Smooth muscle cell (in vitro differentiated cells): ENCODE measurements at regions not wholly inside any gene's neighbourhood (a gene's known extent, or its start where the extent isn't known, plus 50 kb on each side); places are given as distances from the start of the nearest gene placed in this dataset.

Source experiments
- DNase-seq: peaks from one replicate; lab custom pipeline; 2025; ENCODE audit not compliant: unreplicated experiment; lab: John Stamatoyannopoulos, UW
- H2AFZ ChIP-seq: fragments of 200-600 bp; sonication (generic); 2 replicates; pipeline ENCODE4 v1.6.0; 2016; ENCODE audit warnings: antibody characterized with exemption, low read depth, mild to moderate bottlenecking
- H3F3A ChIP-seq: fragments of 200-600 bp; sonication (generic); 2 replicates; pipeline ENCODE4 v1.6.0; 2017; ENCODE audit warnings: antibody characterized with exemption, low read depth
- H3K27ac ChIP-seq: fragments of 200-600 bp; sonication (generic); 2 replicates; pipeline ENCODE4 v1.5.1; 2016; ENCODE audit warnings: low read depth, mild to moderate bottlenecking
- H3K27me3 ChIP-seq: fragments of 200-600 bp; sonication (generic); 2 replicates; pipeline ENCODE4 v1.6.1; 2016; ENCODE audit warnings: low read depth, mild to moderate bottlenecking
- H3K36me3 ChIP-seq: fragments of 200-600 bp; sonication (generic); 2 replicates; pipeline ENCODE4 v1.5.1; 2016; ENCODE audit warnings: low read depth
- H3K4me1 ChIP-seq: fragments of 200-600 bp; sonication (generic); 2 replicates; pipeline ENCODE4 v1.5.1; 2016; ENCODE audit warnings: low read depth
- H3K4me2 ChIP-seq: fragments of 200-600 bp; sonication (generic); 2 replicates; pipeline ENCODE4 v1.6.0; 2016; ENCODE audit warnings: mild to moderate bottlenecking
- H3K4me3 ChIP-seq: fragments of 200-600 bp; sonication (generic); 2 replicates; pipeline ENCODE4 v1.5.1; 2016; ENCODE audit warnings: mild to moderate bottlenecking
- H3K79me2 ChIP-seq: fragments of 200-600 bp; sonication (generic); 2 replicates; pipeline ENCODE4 v1.6.0; 2016; ENCODE audit warnings: low read depth, mild to moderate bottlenecking
- H3K9ac ChIP-seq: fragments of 200-600 bp; sonication (generic); 2 replicates; pipeline ENCODE4 v1.6.0; 2016; ENCODE audit warnings: low read depth
- H3K9me3 ChIP-seq: fragments of 200-600 bp; sonication (generic); replicated peaks from 2 replicates; pipeline ENCODE4 v1.5.1; 2016; ENCODE audit warnings: low read depth
- H4K20me1 ChIP-seq: fragments of 200-600 bp; sonication (generic); 2 replicates; pipeline ENCODE4 v1.6.0; 2016; ENCODE audit warnings: low read depth
- CTCF ChIP-seq: fragments of 200-600 bp; sonication (generic); IDR thresholded peaks from 2 replicates; pipeline ENCODE4 v1.5.1; 2017; ENCODE audit warnings: borderline replicate concordance, mild to moderate bottlenecking, antibody characterized with exemption; ENCODE audit not compliant: insufficient read depth, poor library complexity, severe bottlenecking
- WGBS: methylation state at CpG from one replicate; pipeline ENCODE4 v1.1.7; 2016; ENCODE audit warnings: low lambda C conversion rate; 5-methylcytosine and 5-hydroxymethylcytosine counted together

- Histone ChIP-seq H3K4me3 (no peak overlapping the region), H3K36me3 (no peaks in the 10 kb centered on the region), H3K27ac (no peak overlapping the region), H3F3A (peaks cover 19% of the 10 kb centered on the region), H4K20me1 (no peaks in the 10 kb centered on the region), H3K9ac (no peak overlapping the region), H2AFZ (no peak overlapping the region), H3K27me3 (no peaks in the 10 kb centered on the region), H3K9me3 (no peaks in the 10 kb centered on the region), H3K4me1 (peaks cover 18% of the 10 kb centered on the region), H3K4me2 (no peak overlapping the region), H3K79me2 (no peaks in the 10 kb centered on the region)
- no peak for TF ChIP-seq CTCF
- WGBS, result 94% methylated on average over 9 of the region's 9 CpGs
- no peak for DNase-seq
Measured at GRCh38 chr3:194874783-194875182, 189.1 kb downstream of the FAM43A start.

GRCh38 chr3:194875581-194876402, 190.1 kb downstream of the FAM43A start:
- Histone ChIP-seq H3K27me3 (no peaks in the 10 kb centered on the region), H3K9me3 (no peaks in the 10 kb centered on the region), H3K4me3 (no peak overlapping the region), H3K4me1 (peaks cover 21% of the 10 kb centered on the region), H2AFZ (no peak overlapping the region), H3K27ac (no peak overlapping the region), H3K79me2 (no peaks in the 10 kb centered on the region), H3K9ac (no peak overlapping the region), H3F3A (peaks cover 19% of the 10 kb centered on the region), H4K20me1 (no peaks in the 10 kb centered on the region), H3K36me3 (no peaks in the 10 kb centered on the region), H3K4me2 (no peak overlapping the region)
- no peak for TF ChIP-seq CTCF
- 91% methylated on average over 20 of the region's 20 CpGs for WGBS
- DNase-seq, result no peak

GRCh38 chr3:194876403-194877095, 190.9 kb downstream of the FAM43A start:
- no peak overlapping the region for H3K9ac ChIP-seq
- no peak for TF ChIP-seq CTCF
- no peak for DNase-seq
- peaks cover 15% of the 10 kb centered on the region for H3F3A ChIP-seq
- H3K4me2 ChIP-seq, result no peak overlapping the region
- H3K27ac ChIP-seq, result no peak overlapping the region
- no peak overlapping the region for H2AFZ ChIP-seq
- WGBS, result 91% methylated on average over 12 of the region's 12 CpGs
- no peaks in the 10 kb centered on the region for H4K20me1 ChIP-seq
- no peaks in the 10 kb centered on the region for H3K79me2 ChIP-seq
- no peaks in the 10 kb centered on the region for H3K27me3 ChIP-seq
- no peaks in the 10 kb centered on the region for H3K9me3 ChIP-seq
- no peaks in the 10 kb centered on the region for H3K36me3 ChIP-seq
- no peak overlapping the region for H3K4me3 ChIP-seq
- H3K4me1 ChIP-seq, result peaks cover 21% of the 10 kb centered on the region
